GM19351 (cell line): ENCODE measurements at regions not wholly inside any gene's neighbourhood (a gene's known extent, or its start where the extent isn't known, plus 50 kb on each side); places are given as distances from the start of the nearest gene placed in this dataset.

Experiments
- ATAC-seq: cut with Tn5 transposase; IDR thresholded peaks from one replicate; pipeline ENCODE4 v1.9.1; 2021; ENCODE audit warnings: mild to moderate bottlenecking, moderate library complexity; ENCODE audit not compliant: unreplicated experiment

- ATAC-seq = no peak
Observed at GRCh38 chr2:236317938-236318396, 53.8 kb upstream of the ASB18 start.

GRCh38 chr2:236318401-236318800, 54.2 kb upstream of the ASB18 start:
- ATAC-seq = no peak

GRCh38 chr2:236319036-236319435, 54.8 kb upstream of the ASB18 start:
- ATAC-seq = no peak

- no peak for ATAC-seq
Observed at GRCh38 chr2:236321415-236321814, 57.2 kb upstream of the ASB18 start.

- ATAC-seq = no peak
Observed at GRCh38 chr2:236333417-236334121, 69.4 kb upstream of the ASB18 start.

- no peak for ATAC-seq
Observed at GRCh38 chr2:236334122-236334876, 70.1 kb upstream of the ASB18 start.

- no peak for ATAC-seq
Observed at GRCh38 chr2:236335696-236336574, 71.7 kb upstream of the ASB18 start.

- ATAC-seq = no peak
Observed at GRCh38 chr2:236336575-236337464, 72.6 kb upstream of the ASB18 start.

GRCh38 chr2:236337465-236338325, 73.5 kb upstream of the ASB18 start:
- ATAC-seq = no peak

- no peak for ATAC-seq
Observed at GRCh38 chr2:236338495-236339184, 74.4 kb upstream of the ASB18 start.

- ATAC-seq = no peak
Observed at GRCh38 chr2:236340251-236340650, 76.0 kb upstream of the ASB18 start.

- no peak for ATAC-seq
Observed at GRCh38 chr2:236341067-236341466, 76.9 kb upstream of the ASB18 start.

GRCh38 chr2:236341721-236342120, 77.5 kb upstream of the ASB18 start:
- no peak for ATAC-seq

- no peak for ATAC-seq
Observed at GRCh38 chr2:236342507-236342906, 78.3 kb upstream of the ASB18 start.

GRCh38 chr2:236342951-236343350, 78.7 kb upstream of the ASB18 start:
- no peak for ATAC-seq

- peak; percentile 62 for ATAC-seq
Observed at GRCh38 chr2:236343400-236344161, 79.4 kb upstream of the ASB18 start.

GRCh38 chr2:236344446-236344845, 80.2 kb upstream of the ASB18 start:
- ATAC-seq = no peak

- no peak for ATAC-seq
Observed at GRCh38 chr2:236345081-236345714, 81.0 kb upstream of the ASB18 start.
